Mucosa of descending colon (tissue), 3 donors: ENCODE measurements at regions not wholly inside any gene's neighbourhood (a gene's known extent, or its start where the extent isn't known, plus 50 kb on each side); places are given as distances from the start of the nearest gene placed in this dataset.
A peak's percentile ranks its signal among the peaks of the same experiment; 100 is the strongest.

ENCODE experiments used
- ATAC-seq: fragments of 200-7000 bp; cut with Tn5 transposase; one replicate; pipeline ENCODE4 v1.9.1; 2020; ENCODE audit warnings: mild to moderate bottlenecking, moderate library complexity
- DNase-seq, 3 donors: peaks; one replicate each; pipeline ENCODE4 v3.0.0-alpha.2; 2020
- H3K36me3 ChIP-seq: fragments of 200-600 bp; one replicate; pipeline ENCODE4 v1.8.0; 2021; ENCODE audit warnings: low read depth, mild to moderate bottlenecking
- H3K4me1 ChIP-seq: fragments of 200-600 bp; one replicate; pipeline ENCODE4 v1.8.0; 2021; ENCODE audit warnings: low read depth, mild to moderate bottlenecking
- H3K4me3 ChIP-seq: fragments of 200-600 bp; one replicate; pipeline ENCODE4 v1.8.0; 2021; ENCODE audit warnings: mild to moderate bottlenecking
- H3K9me3 ChIP-seq: fragments of 200-600 bp; one replicate; pipeline ENCODE4 v1.8.0; 2021; ENCODE audit warnings: mild to moderate bottlenecking
- CTCF ChIP-seq: fragments of 200-600 bp; IDR thresholded peaks from one replicate; pipeline ENCODE4 v1.8.0; 2022; ENCODE audit warnings: antibody characterized with exemption, mild to moderate bottlenecking
- intact Hi-C, 2 donors: fragments of 100-400 bp; cut with DNase I in 1 of 2; cut with micrococcal nuclease in 1 of 2; formaldehyde crosslinking; loops; one replicate each; pipeline versions ENCODE4 v1.11.0 to v1.11.1; 2022; cut with DNase I, micrococcal nuclease
- donor health status: DM: no; HTN: no; CAD: no; lungs with moderate emphysema.
- donor health status: DM: no; HTN: no; CAD: no.
- donor health status: DM: no; HTN: yes; CAD: no.

DNA sequence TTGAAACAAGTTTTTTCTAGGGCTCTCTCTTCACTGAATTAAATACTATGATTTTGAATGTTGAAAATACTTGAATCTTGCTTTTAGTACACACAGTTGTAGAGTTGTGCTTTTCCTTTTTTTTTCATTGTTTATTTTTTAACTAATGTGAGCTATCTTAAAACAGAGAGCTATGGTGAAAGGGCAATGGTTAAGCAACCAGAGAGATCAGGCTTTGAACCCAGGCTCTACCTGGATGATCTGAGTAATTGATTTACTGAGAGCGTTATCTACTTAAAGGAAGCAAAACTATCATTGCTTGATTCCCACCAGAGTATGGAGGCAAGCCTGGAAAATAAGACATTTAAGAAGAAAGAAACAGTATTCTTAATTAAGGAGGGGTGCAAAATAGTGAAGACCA is 138.6 kb downstream of the DUSP6 start:
- Histone ChIP-seq H3K4me3 (no peak overlapping the region), H3K9me3 (no peaks in the 10 kb centered on the region), H3K4me1 (peaks cover 8% of the 10 kb centered on the region), H3K36me3 (no peaks in the 10 kb centered on the region)
- intact Hi-C loops, result no loop called here
- ATAC-seq, result no peak
- TF ChIP-seq CTCF, result no peak
- no peak for DNase-seq

GRCh38 chr12:89213139-89213538 is 139.2 kb downstream of the DUSP6 start:
- intact Hi-C loops, result no loop called here
- no peaks in the 10 kb centered on the region for H3K36me3 ChIP-seq
- H3K4me3 ChIP-seq, result no peak overlapping the region
- DNase-seq (no peak), ATAC-seq (peak; percentile 36)
- H3K9me3 ChIP-seq, result no peaks in the 10 kb centered on the region
- TF ChIP-seq CTCF, result no peak
- H3K4me1 ChIP-seq, result peaks cover 8% of the 10 kb centered on the region

- Histone ChIP-seq H3K36me3 (no peaks in the 10 kb centered on the region), H3K9me3 (no peaks in the 10 kb centered on the region), H3K4me1 (peaks cover 8% of the 10 kb centered on the region), H3K4me3 (no peak overlapping the region)
- DNase-seq (no peak), ATAC-seq (peak; percentile 72)
- no peak for TF ChIP-seq CTCF
- intact Hi-C loops, result no loop called here
Measured at GRCh38 chr12:89212339-89212771, 139.9 kb downstream of the DUSP6 start.

DNA sequence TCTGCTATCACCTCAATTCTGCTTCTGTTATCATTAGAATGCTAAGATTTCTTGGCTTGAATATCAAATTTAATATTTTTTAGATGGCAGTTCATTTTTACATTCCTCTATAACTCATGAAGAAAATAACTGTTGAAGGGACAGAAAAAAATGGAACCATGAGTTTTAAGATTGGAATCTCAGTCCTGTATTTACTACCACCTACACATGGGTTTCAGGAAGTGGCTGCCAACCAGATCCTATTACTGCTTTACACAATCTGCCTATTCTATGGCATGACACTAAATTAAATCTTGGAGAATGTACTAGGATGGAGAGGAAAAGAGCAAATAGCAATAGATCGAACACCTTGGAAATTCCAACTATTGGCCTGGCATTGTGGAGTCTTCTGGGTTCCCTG is 140.8 kb downstream of the DUSP6 start:
- ATAC-seq (no peak), DNase-seq (no peak)
- intact Hi-C loops, result no loop called here
- TF ChIP-seq CTCF, result no peak
- Histone ChIP-seq H3K4me3 (no peak overlapping the region), H3K4me1 (peaks cover 8% of the 10 kb centered on the region), H3K36me3 (no peaks in the 10 kb centered on the region), H3K9me3 (no peaks in the 10 kb centered on the region)

DNA sequence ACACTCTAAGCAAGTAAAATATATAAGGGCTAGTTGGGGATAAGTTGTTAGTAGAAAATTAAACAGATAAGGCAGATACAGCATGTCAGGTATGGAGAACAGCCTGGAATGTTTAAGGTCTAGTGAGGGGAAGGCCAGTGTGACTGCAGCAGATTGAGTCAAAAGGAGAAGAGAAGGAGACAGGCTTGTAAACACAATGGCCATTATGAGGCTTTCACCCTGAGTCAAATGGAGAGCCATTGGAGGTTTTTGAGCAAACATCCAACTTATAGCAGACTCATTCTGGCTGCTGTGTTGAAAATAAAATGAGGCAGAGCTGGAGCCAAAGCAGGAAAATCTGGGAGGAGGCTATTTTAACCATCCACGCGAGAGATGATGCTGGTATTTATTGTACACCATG is 142.0 kb downstream of the DUSP6 start:
- ATAC-seq (no peak), DNase-seq (no peak)
- Histone ChIP-seq H3K4me1 (peaks cover 8% of the 10 kb centered on the region), H3K4me3 (no peak overlapping the region), H3K36me3 (no peaks in the 10 kb centered on the region), H3K9me3 (no peaks in the 10 kb centered on the region)
- intact Hi-C loops, result no loop called here
- no peak for TF ChIP-seq CTCF

- no peak for DNase-seq
- H3K36me3 ChIP-seq, result no peaks in the 10 kb centered on the region
- H3K4me3 ChIP-seq, result no peak overlapping the region
- no peak for TF ChIP-seq CTCF
- no peak for ATAC-seq
- intact Hi-C loops, result no loop called here
- H3K4me1 ChIP-seq, result peaks cover 8% of the 10 kb centered on the region
- no peaks in the 10 kb centered on the region for H3K9me3 ChIP-seq
Measured at GRCh38 chr12:89208661-89209096, 143.6 kb downstream of the DUSP6 start.
